ENCODE measurements at regions not wholly inside any gene's neighbourhood (a gene's known extent, or its start where the extent isn't known, plus 50 kb on each side); places are given as distances from the start of the nearest gene placed in this dataset.
A peak's percentile ranks its signal among the peaks of the same experiment; 100 is the strongest.
"Not testable (repeated sequence)": the region's sequence is repeated elsewhere in the genome, so short reads cannot be mapped to it uniquely, and the experiment has no call there.

GRCh38 chr1:178581351-178582303, 68.7 kb downstream of the TEX35 start:
- H3K27me3 ChIP-seq (ENCODE audit: control insufficient read depth, insufficient read depth, low read length) = no peaks in the 10 kb centered on the region
- no peak for DNase-seq
- ATAC-seq = no peak
- WGBS (ENCODE audit: insufficient coverage) = 65% methylated on average over 11 of the region's 12 CpGs
- H3K36me3 ChIP-seq (ENCODE audit: control insufficient read depth, insufficient read depth, low read length) = no peaks in the 10 kb centered on the region
- no peak overlapping the region for H3K4me3 ChIP-seq (ENCODE audit: low read length)
- peaks cover 16% of the 10 kb centered on the region for H3K4me1 ChIP-seq (ENCODE audit: control insufficient read depth, insufficient read depth, low read length)
- Mint-ChIP-seq H3K4me1 (no peaks in the 10 kb centered on the region), H3K9me3 (no peaks in the 10 kb centered on the region), H3K36me3 (no peaks in the 10 kb centered on the region), H3K27me3 (ENCODE audit: low read depth in 2 of 2) (no peaks in the 10 kb centered on the region), H3K4me3 (no peak overlapping the region), H3K27ac (no peak overlapping the region)
- intact Hi-C loops (cut with micrococcal nuclease) = no loop called here
- H3K9me3 ChIP-seq (ENCODE audit: control insufficient read depth, insufficient read depth, low read length) = no peaks in the 10 kb centered on the region
- H3K27ac ChIP-seq (ENCODE audit: low read length) = peak overlapping the region; percentile 63
- TF ChIP-seq CTCF (IDR thresholded peaks at IDR 0.05) = no peak

GRCh38 chr1:178587096-178587495, 74.2 kb downstream of the TEX35 start:
- Histone ChIP-seq H3K36me3 (ENCODE audit: control insufficient read depth, insufficient read depth, low read length) (no peaks in the 10 kb centered on the region), H3K27me3 (ENCODE audit: control insufficient read depth, insufficient read depth, low read length) (no peaks in the 10 kb centered on the region), H3K4me3 (ENCODE audit: low read length) (no peak overlapping the region), H3K4me1 (ENCODE audit: control insufficient read depth, insufficient read depth, low read length) (peaks cover 1% of the 10 kb centered on the region), H3K27ac (ENCODE audit: low read length) (no peak overlapping the region), H3K9me3 (ENCODE audit: control insufficient read depth, insufficient read depth, low read length) (no peaks in the 10 kb centered on the region)
- Mint-ChIP-seq H3K4me1 (no peaks in the 10 kb centered on the region), H3K27me3 (ENCODE audit: low read depth in 2 of 2) (peaks cover 4 to 14% of the 10 kb centered on the region in 2 donors), H3K27ac (no peak overlapping the region), H3K4me3 (no peak overlapping the region), H3K9me3 (no peaks in the 10 kb centered on the region), H3K36me3 (no peaks in the 10 kb centered on the region)
- DNase-seq (no peak), ATAC-seq (no peak)
- intact Hi-C loops (cut with micrococcal nuclease) = no loop called here
- no peak for TF ChIP-seq CTCF (IDR thresholded peaks at IDR 0.05)
- WGBS (ENCODE audit: insufficient coverage) = 91% methylated on average over 5 of the region's 5 CpGs

- Mint-ChIP-seq H3K36me3 (no peaks in the 10 kb centered on the region), H3K4me1 (no peaks in the 10 kb centered on the region), H3K4me3 (no peak overlapping the region), H3K27ac (no peak overlapping the region), H3K9me3 (no peaks in the 10 kb centered on the region), H3K27me3 (ENCODE audit: low read depth in 2 of 2) (peaks cover 4 to 14% of the 10 kb centered on the region in 2 donors)
- no peaks in the 10 kb centered on the region for H3K9me3 ChIP-seq (ENCODE audit: control insufficient read depth, insufficient read depth, low read length)
- no peak overlapping the region for H3K27ac ChIP-seq (ENCODE audit: low read length)
- WGBS (ENCODE audit: insufficient coverage) = 87% methylated on average over 4 of the region's 4 CpGs
- no peaks in the 10 kb centered on the region for H3K36me3 ChIP-seq (ENCODE audit: control insufficient read depth, insufficient read depth, low read length)
- H3K4me3 ChIP-seq (ENCODE audit: low read length) = no peak overlapping the region
- no peak for TF ChIP-seq CTCF (IDR thresholded peaks at IDR 0.05)
- H3K27me3 ChIP-seq (ENCODE audit: control insufficient read depth, insufficient read depth, low read length) = no peaks in the 10 kb centered on the region
- intact Hi-C loops (cut with micrococcal nuclease) = no loop called here
- no peaks in the 10 kb centered on the region for H3K4me1 ChIP-seq (ENCODE audit: control insufficient read depth, insufficient read depth, low read length)
- ATAC-seq (no peak), DNase-seq (no peak)
These were observed 75.1 kb downstream of the TEX35 start for GRCh38 chr1:178587975-178588374.

GRCh38 chr1:178589042-178589441, 76.1 kb downstream of the TEX35 start:
- H3K27ac Mint-ChIP-seq; intact Hi-C loops (cut with micrococcal nuclease); DNase-seq; H3K36me3 ChIP-seq (ENCODE audit: control insufficient read depth, insufficient read depth, low read length); H3K9me3 ChIP-seq (ENCODE audit: control insufficient read depth, insufficient read depth, low read length); H3K4me3 Mint-ChIP-seq; H3K4me3 ChIP-seq (ENCODE audit: low read length); H3K4me1 ChIP-seq (ENCODE audit: control insufficient read depth, insufficient read depth, low read length); H3K36me3 Mint-ChIP-seq; ATAC-seq; H3K4me1 Mint-ChIP-seq; H3K9me3 Mint-ChIP-seq; H3K27me3 ChIP-seq (ENCODE audit: control insufficient read depth, insufficient read depth, low read length); H3K27ac ChIP-seq (ENCODE audit: low read length): not testable (repeated sequence)
- WGBS (ENCODE audit: insufficient coverage) = no CpG with 5 or more reads among the region's 3 CpGs
- H3K27me3 Mint-ChIP-seq (ENCODE audit: low read depth in 2 of 2) = peaks cover 4 to 14% of the 10 kb centered on the region in 2 donors

- H3K27me3 Mint-ChIP-seq (ENCODE audit: low read depth in 2 of 2) = peaks cover 4 to 14% of the 10 kb centered on the region in 2 donors
- H3K4me1 Mint-ChIP-seq; H3K4me3 Mint-ChIP-seq; H3K27ac ChIP-seq (ENCODE audit: low read length); H3K4me3 ChIP-seq (ENCODE audit: low read length); H3K4me1 ChIP-seq (ENCODE audit: control insufficient read depth, insufficient read depth, low read length); ATAC-seq; intact Hi-C loops (cut with micrococcal nuclease); H3K27me3 ChIP-seq (ENCODE audit: control insufficient read depth, insufficient read depth, low read length); H3K36me3 Mint-ChIP-seq; H3K36me3 ChIP-seq (ENCODE audit: control insufficient read depth, insufficient read depth, low read length); H3K27ac Mint-ChIP-seq; DNase-seq; H3K9me3 Mint-ChIP-seq; H3K9me3 ChIP-seq (ENCODE audit: control insufficient read depth, insufficient read depth, low read length): not testable (repeated sequence)
- WGBS (ENCODE audit: insufficient coverage) = 92% methylated on average over 1 of the region's 1 CpG
These were observed 78.9 kb downstream of the TEX35 start for GRCh38 chr1:178591811-178592210.
